ENCODE measurements at regions not wholly inside any gene's neighbourhood (a gene's known extent, or its start where the extent isn't known, plus 50 kb on each side); places are given as distances from the start of the nearest gene placed in this dataset.

DNA sequence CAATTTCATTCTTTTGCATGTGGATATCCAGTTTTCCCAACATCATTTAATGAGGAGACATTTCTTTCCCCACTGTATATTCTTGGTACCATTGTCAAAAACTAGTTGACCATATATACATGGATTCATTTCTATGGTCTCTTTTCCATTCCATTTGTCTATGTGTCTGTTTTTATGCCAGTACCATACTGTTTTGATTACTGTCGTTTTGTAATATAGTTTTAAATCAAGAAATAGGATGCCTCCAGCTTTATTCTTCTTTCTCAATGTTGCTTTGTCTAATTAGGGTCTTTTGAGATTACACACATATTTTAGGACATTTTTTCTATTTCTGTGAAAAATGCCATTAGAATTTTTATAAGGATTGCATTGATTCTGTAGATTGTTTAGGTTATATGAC, 177.5 kb upstream of the POU2AF2 start:
- 85 to 92% (median 91%) methylated on average over 1 of the region's 1 CpG for WGBS, 3 donors
- Histone ChIP-seq H3K27ac (no peak overlapping the region), H3K4me1 (ENCODE audit: insufficient read depth) (no peaks in the 10 kb centered on the region), H3K36me3 (no peaks in the 10 kb centered on the region), H3K27me3 (no peaks in the 10 kb centered on the region), H3K9me3 (no peaks in the 10 kb centered on the region), H3K4me3 (no peak overlapping the region)
- DNase-seq: no peak
- TF ChIP-seq EP300 (IDR thresholded peaks at IDR 0.05) (no peak), POLR2A (IDR thresholded peaks at IDR 0.05) (no peak)
- TF ChIP-seq, protein P1, sequence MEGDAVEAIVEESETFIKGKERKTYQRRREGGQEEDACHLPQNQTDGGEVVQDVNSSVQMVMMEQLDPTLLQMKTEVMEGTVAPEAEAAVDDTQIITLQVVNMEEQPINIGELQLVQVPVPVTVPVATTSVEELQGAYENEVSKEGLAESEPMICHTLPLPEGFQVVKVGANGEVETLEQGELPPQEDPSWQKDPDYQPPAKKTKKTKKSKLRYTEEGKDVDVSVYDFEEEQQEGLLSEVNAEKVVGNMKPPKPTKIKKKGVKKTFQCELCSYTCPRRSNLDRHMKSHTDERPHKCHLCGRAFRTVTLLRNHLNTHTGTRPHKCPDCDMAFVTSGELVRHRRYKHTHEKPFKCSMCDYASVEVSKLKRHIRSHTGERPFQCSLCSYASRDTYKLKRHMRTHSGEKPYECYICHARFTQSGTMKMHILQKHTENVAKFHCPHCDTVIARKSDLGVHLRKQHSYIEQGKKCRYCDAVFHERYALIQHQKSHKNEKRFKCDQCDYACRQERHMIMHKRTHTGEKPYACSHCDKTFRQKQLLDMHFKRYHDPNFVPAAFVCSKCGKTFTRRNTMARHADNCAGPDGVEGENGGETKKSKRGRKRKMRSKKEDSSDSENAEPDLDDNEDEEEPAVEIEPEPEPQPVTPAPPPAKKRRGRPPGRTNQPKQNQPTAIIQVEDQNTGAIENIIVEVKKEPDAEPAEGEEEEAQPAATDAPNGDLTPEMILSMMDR (IDR thresholded peaks at IDR 0.05): no peak
- intact Hi-C loops (cut with DNase I): no loop called here

DNA sequence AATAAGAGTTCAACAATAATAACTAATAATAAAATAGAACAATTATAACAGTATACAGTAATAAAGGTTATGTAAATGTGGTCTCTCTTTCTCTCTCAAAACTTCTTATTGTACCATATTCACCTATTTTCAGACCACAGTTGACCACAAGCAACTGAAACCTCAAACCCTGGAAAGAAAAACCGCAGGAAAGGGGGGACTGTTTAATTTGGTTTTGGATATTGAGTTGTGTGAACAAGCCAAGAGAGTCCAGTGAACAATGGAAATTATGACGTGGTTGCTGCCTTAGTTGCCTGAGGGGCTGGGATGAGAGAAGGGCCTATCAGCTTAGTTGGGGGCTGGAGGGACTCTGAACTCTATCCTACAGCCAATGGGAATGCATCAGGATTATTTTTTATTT, 178.7 kb upstream of the POU2AF2 start:
- no peaks in the 10 kb centered on the region for H3K4me1 ChIP-seq (ENCODE audit: insufficient read depth)
- no peak for TF ChIP-seq EP300 (IDR thresholded peaks at IDR 0.05)
- no peak for TF ChIP-seq POLR2A (IDR thresholded peaks at IDR 0.05)
- TF ChIP-seq, protein P1 (IDR thresholded peaks at IDR 0.05): no peak
- no peak overlapping the region for H3K4me3 ChIP-seq
- H3K9me3 ChIP-seq: no peaks in the 10 kb centered on the region
- no peak overlapping the region for H3K27ac ChIP-seq
- no peaks in the 10 kb centered on the region for H3K27me3 ChIP-seq
- H3K36me3 ChIP-seq: no peaks in the 10 kb centered on the region
- WGBS, 3 donors: 85 to 93% (median 88%) methylated on average over 2 of the region's 2 CpGs
- no peak for DNase-seq
- intact Hi-C loops (cut with DNase I): no loop called here

DNA sequence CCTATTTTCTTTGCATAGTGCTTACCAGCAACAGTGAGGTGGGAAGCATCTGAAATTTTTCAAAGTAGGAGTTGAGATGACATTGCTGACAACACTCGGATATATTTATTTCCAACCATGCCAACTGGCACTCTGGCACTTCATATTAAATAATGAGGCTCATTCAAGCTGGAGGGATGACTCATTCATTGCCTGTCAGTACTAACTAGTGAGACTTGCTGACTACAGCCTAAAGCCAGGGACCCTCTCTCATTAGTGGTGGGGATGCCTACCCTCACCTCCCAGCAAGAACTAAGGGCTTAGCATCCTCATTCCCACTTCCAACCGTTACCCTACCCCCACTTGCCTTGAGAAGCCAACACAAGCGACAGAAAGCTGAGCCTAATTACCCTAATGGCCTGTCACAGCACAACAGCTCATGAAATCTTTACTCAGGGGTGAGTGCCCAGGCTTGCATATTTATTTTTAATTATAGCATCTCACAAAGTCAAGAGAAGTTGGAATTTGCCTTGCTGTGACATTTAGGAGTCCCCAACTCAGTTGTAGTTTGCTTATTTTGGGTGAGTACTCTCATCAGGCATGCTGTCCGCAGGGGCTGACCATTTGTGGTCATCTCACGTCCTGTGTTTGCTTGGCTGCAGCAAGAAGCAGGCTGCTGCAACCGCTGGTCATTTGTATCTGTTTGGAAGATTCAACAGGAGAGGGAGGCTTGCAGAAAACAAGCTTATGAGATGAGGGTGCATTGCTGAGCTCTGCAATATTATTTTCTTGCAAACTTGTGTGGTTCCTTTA, 181.6 kb upstream of the POU2AF2 start:
- Histone ChIP-seq H3K9me3 (no peaks in the 10 kb centered on the region), H3K4me3 (no peak overlapping the region), H3K36me3 (no peaks in the 10 kb centered on the region), H3K4me1 (ENCODE audit: insufficient read depth) (no peaks in the 10 kb centered on the region), H3K27ac (no peak overlapping the region), H3K27me3 (no peaks in the 10 kb centered on the region)
- no peak for TF ChIP-seq POLR2A (IDR thresholded peaks at IDR 0.05)
- no peak for TF ChIP-seq EP300 (IDR thresholded peaks at IDR 0.05)
- TF ChIP-seq, protein P1 (IDR thresholded peaks at IDR 0.05): no peak
- 55 to 70% (median 56%) methylated on average over 6 of the region's 6 CpGs for WGBS, 3 donors
- intact Hi-C loops (cut with DNase I): no loop called here
- no peak for DNase-seq

DNA sequence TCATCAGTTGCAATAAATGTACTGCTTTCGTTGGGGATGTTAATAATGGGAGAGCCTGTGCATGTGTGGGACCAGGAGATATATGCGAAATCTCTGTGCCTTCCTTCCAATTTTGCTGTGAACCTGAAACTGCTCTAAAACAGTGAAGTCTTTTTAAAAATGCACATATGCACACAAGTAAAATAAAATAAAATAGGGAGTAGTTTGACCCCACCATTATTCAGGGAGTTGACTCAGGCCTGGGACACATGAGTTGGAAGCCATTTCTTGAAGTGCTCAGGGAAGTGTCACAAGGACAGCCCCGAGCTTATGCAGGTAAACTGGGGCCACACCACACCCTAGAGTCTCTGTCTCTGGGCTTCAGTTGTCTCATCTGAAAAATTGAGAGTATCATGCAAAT, 183.1 kb upstream of the POU2AF2 start:
- no peak for DNase-seq
- TF ChIP-seq POLR2A (IDR thresholded peaks at IDR 0.05) (no peak), EP300 (IDR thresholded peaks at IDR 0.05) (no peak)
- TF ChIP-seq, protein P1 (IDR thresholded peaks at IDR 0.05): no peak
- H3K9me3 ChIP-seq: no peaks in the 10 kb centered on the region
- 82 to 93% (median 87%) methylated on average over 3 of the region's 3 CpGs for WGBS, 3 donors
- no peaks in the 10 kb centered on the region for H3K27me3 ChIP-seq
- no peaks in the 10 kb centered on the region for H3K4me1 ChIP-seq (ENCODE audit: insufficient read depth)
- H3K27ac ChIP-seq: no peak overlapping the region
- no peaks in the 10 kb centered on the region for H3K36me3 ChIP-seq
- H3K4me3 ChIP-seq: no peak overlapping the region
- intact Hi-C loops (cut with DNase I): no loop called here
